ENCODE measurements at regions not wholly inside any gene's neighbourhood (a gene's known extent, or its start where the extent isn't known, plus 50 kb on each side); places are given as distances from the start of the nearest gene placed in this dataset.

DNA sequence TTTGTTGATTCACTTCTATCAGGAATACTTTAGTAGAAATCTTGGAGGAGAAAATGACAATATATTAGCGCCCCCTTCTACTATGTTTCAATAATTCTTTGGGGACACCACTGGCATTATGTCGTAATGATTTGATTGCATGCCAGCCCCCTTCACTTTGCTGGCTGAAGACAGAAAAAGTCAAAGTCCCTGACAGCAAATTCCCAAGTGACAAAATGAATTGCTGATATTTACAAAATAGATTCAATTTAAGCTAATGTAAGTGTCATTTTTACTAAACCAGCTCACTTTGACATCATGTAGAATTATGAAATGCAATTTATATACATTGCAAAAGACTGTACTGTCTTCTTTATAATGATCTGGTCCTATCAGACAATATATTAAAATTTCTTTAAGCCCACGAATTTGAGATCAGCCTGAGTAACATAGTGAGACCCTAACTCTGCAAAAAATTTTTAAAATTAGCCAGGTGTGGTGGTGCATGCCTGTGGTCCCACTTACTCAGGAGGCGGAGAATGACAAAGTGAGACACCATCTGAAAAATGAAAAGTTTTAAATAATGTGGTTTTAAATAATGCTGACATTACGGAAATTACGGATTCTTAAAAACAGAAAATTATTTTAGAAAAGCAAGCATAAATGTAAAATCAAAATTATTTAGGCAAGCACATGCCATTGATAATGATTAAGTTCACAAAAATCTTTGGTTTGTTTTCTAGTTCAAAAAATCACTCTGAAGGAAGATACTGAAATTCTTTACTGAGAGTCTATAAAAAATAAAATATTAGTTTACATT, 520.1 kb upstream of the PKDCC start:
- 70% methylated on average over 2 of the region's 6 CpGs for WGBS (ENCODE audit: insufficient coverage)
- Histone ChIP-seq H3K27me3 (ENCODE audit: control insufficient read depth, insufficient read depth, low read length) (no peaks in the 10 kb centered on the region), H3K4me1 (ENCODE audit: control insufficient read depth, insufficient read depth, low read length) (no peaks in the 10 kb centered on the region), H3K27ac (ENCODE audit: low read length) (no peak overlapping the region), H3K36me3 (ENCODE audit: control insufficient read depth, insufficient read depth, low read length) (no peaks in the 10 kb centered on the region), H3K4me3 (ENCODE audit: low read length) (no peak overlapping the region), H3K9me3 (replicated peaks; ENCODE audit: control insufficient read depth, low read depth, low read length) (no peaks in the 10 kb centered on the region)
- no peak for DNase-seq

DNA sequence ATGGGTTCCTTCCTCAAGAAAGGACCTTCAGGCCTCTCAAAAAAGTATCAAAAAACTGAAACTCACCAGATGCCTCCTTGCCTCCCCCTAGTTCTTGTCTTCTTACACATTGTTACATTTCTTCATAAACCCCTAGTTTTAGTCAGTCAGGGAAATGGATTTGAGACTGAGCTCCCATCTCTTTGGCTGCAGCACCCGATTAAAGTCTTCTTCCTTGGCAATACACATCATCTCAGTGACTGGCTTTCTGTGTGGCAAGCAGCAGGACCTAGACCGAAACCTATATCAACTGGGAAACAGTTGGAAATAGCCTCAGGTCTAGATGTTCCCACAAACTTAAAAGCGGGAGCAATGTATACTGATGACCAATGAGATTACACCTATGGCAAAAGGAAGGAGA, 512.2 kb upstream of the PKDCC start:
- Histone ChIP-seq H3K4me3 (ENCODE audit: low read length) (no peak overlapping the region), H3K4me1 (ENCODE audit: control insufficient read depth, insufficient read depth, low read length) (no peaks in the 10 kb centered on the region), H3K27ac (ENCODE audit: low read length) (no peak overlapping the region), H3K36me3 (ENCODE audit: control insufficient read depth, insufficient read depth, low read length) (no peaks in the 10 kb centered on the region), H3K27me3 (ENCODE audit: control insufficient read depth, insufficient read depth, low read length) (no peaks in the 10 kb centered on the region), H3K9me3 (replicated peaks; ENCODE audit: control insufficient read depth, low read depth, low read length) (no peaks in the 10 kb centered on the region)
- 100% methylated on average over 1 of the region's 3 CpGs for WGBS (ENCODE audit: insufficient coverage)
- DNase-seq: no peak

DNA sequence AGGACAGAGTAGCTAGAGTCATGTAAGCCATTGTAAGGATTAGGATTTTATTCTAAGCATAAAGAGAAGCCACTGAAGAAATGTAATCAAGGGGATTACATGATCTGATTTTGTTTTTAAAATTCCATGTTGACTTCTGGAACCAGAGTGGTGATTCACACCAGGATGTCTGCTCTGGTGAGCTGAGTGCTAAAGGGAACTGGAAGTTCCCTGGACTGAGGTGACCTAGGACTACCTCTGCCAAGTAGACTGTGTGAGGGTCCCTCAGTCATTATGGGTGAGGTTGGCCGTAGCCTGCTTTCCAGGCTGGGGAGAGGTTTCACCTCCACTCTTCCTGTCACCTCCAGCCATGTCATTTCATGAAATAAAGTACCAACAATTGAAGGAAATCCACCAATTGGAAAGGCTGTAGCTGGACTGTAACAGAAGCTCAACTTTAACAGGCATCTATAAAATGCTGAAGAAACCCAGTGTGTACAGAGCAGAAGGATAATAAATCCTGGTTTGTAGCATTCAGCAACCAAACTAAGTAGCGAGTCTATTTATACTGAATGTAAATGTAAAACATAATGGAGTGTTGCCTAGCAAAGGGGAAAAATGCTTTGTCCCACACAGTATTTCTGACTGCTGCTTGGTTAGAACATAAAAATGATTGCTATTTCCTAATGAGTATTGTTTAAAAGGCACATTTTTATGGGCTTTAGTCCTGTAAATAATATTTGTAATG, 507.4 kb upstream of the PKDCC start:
- WGBS (ENCODE audit: insufficient coverage): no CpG with 5 or more reads among the region's 2 CpGs
- DNase-seq: peak; percentile 6
- Histone ChIP-seq H3K36me3 (ENCODE audit: control insufficient read depth, insufficient read depth, low read length) (no peaks in the 10 kb centered on the region), H3K4me1 (ENCODE audit: control insufficient read depth, insufficient read depth, low read length) (no peaks in the 10 kb centered on the region), H3K4me3 (ENCODE audit: low read length) (no peak overlapping the region), H3K9me3 (replicated peaks; ENCODE audit: control insufficient read depth, low read depth, low read length) (no peaks in the 10 kb centered on the region), H3K27me3 (ENCODE audit: control insufficient read depth, insufficient read depth, low read length) (no peaks in the 10 kb centered on the region), H3K27ac (ENCODE audit: low read length) (no peak overlapping the region)

DNA sequence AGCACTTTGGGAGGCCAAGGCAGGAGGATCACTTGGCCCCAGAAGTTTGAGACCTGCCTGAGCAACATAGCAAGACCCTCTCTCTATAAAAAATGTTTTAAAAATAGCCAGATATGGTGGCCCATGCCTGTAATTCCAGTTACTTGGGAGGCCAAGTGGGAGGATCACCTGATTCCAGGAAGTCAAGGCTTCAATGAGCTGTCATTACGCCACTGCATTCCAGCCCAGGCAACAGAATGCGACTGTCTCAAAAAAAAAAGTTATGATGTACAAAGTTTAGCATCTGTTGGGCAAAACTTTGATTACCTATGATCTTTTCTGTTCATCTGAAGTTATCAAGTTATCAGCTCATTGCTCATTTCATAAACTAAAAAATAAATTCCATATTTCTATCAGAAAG, 504.1 kb upstream of the PKDCC start:
- Histone ChIP-seq H3K36me3 (ENCODE audit: control insufficient read depth, insufficient read depth, low read length) (no peaks in the 10 kb centered on the region), H3K4me1 (ENCODE audit: control insufficient read depth, insufficient read depth, low read length) (no peaks in the 10 kb centered on the region), H3K27ac (ENCODE audit: low read length) (no peak overlapping the region), H3K4me3 (ENCODE audit: low read length) (no peak overlapping the region), H3K27me3 (ENCODE audit: control insufficient read depth, insufficient read depth, low read length) (no peaks in the 10 kb centered on the region), H3K9me3 (replicated peaks; ENCODE audit: control insufficient read depth, low read depth, low read length) (no peaks in the 10 kb centered on the region)
- DNase-seq: no peak
- WGBS (ENCODE audit: insufficient coverage): 94% methylated on average over 2 of the region's 2 CpGs

DNA sequence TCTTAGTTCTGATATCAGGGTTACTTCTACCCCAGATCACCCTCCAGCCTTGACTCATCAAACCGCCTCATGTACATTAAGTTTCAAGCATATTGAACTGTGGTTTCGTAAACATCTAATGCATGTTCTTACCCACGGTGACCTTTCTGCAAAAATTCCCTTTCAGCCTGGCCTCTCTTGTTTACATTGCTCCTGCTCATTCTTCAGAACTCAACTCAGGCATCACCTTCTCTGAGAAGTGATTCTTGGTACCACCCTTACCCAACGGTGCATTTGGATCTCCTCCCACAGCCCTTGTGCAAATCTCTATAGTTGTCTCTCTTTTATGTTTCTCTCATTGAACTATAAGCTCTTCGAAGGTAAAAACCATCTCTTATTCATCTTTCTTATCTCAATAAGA, 503.1 kb upstream of the PKDCC start:
- no peaks in the 10 kb centered on the region for H3K36me3 ChIP-seq (ENCODE audit: control insufficient read depth, insufficient read depth, low read length)
- WGBS (ENCODE audit: insufficient coverage): 99% methylated on average over 4 of the region's 5 CpGs
- no peaks in the 10 kb centered on the region for H3K4me1 ChIP-seq (ENCODE audit: control insufficient read depth, insufficient read depth, low read length)
- H3K27me3 ChIP-seq (ENCODE audit: control insufficient read depth, insufficient read depth, low read length): no peaks in the 10 kb centered on the region
- no peak overlapping the region for H3K4me3 ChIP-seq (ENCODE audit: low read length)
- DNase-seq: no peak
- H3K27ac ChIP-seq (ENCODE audit: low read length): no peak overlapping the region
- no peaks in the 10 kb centered on the region for H3K9me3 ChIP-seq (replicated peaks; ENCODE audit: control insufficient read depth, low read depth, low read length)

DNA sequence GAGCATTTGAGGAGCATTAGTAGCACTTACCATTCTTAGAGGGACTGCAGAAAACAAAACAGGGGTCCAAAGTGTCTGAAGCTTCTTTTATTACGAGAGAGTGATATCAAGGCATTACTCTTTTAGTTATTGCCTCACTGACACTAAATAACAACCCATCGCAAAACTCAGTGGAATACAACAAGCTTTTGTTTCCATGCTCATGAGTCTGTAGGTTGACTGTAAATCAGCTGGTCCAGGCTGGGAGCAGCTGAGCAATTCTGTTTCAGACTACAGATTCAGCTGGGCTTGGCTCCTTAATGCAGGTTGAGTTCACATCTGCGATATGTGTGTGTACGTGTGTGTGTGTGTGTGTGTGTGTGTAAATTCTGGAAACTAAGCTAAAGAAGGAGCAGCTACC, 501.8 kb upstream of the PKDCC start:
- H3K4me3 ChIP-seq (ENCODE audit: low read length): no peak overlapping the region
- no peak overlapping the region for H3K27ac ChIP-seq (ENCODE audit: low read length)
- no peaks in the 10 kb centered on the region for H3K36me3 ChIP-seq (ENCODE audit: control insufficient read depth, insufficient read depth, low read length)
- H3K27me3 ChIP-seq (ENCODE audit: control insufficient read depth, insufficient read depth, low read length): no peaks in the 10 kb centered on the region
- no peak for DNase-seq
- no peaks in the 10 kb centered on the region for H3K4me1 ChIP-seq (ENCODE audit: control insufficient read depth, insufficient read depth, low read length)
- WGBS (ENCODE audit: insufficient coverage): no CpG with 5 or more reads among the region's 4 CpGs
- no peaks in the 10 kb centered on the region for H3K9me3 ChIP-seq (replicated peaks; ENCODE audit: control insufficient read depth, low read depth, low read length)

DNA sequence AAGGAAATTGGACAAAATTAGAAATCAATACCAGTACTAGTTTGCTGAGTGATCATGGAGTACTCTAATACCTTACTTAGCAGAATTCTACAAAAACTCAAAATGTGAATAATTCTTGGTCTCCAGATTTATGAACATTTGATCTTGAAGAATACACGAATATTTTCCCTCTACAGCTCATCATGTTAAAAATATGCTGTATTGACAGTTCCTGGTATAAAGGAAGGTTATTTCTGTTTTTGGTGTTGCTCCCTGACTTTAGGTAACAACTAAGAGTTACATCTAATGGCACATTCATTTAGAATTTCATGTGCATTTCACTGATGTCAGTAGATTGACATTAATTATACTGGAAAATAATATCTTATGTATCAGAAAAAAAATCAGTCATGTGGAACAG, 479.2 kb upstream of the PKDCC start:
- Histone ChIP-seq H3K4me3 (ENCODE audit: low read length) (no peak overlapping the region), H3K4me1 (ENCODE audit: control insufficient read depth, insufficient read depth, low read length) (no peaks in the 10 kb centered on the region), H3K27me3 (ENCODE audit: control insufficient read depth, insufficient read depth, low read length) (no peaks in the 10 kb centered on the region), H3K9me3 (replicated peaks; ENCODE audit: control insufficient read depth, low read depth, low read length) (no peaks in the 10 kb centered on the region), H3K36me3 (ENCODE audit: control insufficient read depth, insufficient read depth, low read length) (no peaks in the 10 kb centered on the region), H3K27ac (ENCODE audit: low read length) (no peak overlapping the region)
- no CpG with 5 or more reads among the region's 1 CpG for WGBS (ENCODE audit: insufficient coverage)
- DNase-seq: no peak

DNA sequence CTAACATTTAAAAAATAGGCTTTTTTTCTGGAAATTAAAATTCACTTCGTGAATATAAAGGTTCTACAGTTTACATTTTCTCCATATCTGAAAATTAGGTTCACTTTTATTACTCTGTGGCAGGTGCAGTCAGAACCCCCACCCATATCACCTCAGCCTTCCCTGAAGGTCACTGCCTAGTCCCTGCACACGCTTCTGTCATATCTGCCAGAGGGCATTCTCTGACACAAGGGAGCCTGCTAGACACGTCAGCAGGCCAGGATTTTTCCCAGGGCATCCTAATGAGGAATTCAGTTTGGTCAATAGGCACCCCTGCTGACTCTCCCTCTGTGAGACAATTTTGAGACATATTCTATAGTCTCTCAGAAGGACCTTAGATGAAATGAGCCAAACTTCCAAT, 475.7 kb upstream of the PKDCC start:
- Histone ChIP-seq H3K27ac (ENCODE audit: low read length) (no peak overlapping the region), H3K27me3 (ENCODE audit: control insufficient read depth, insufficient read depth, low read length) (no peaks in the 10 kb centered on the region), H3K4me1 (ENCODE audit: control insufficient read depth, insufficient read depth, low read length) (no peaks in the 10 kb centered on the region), H3K9me3 (replicated peaks; ENCODE audit: control insufficient read depth, low read depth, low read length) (no peaks in the 10 kb centered on the region), H3K36me3 (ENCODE audit: control insufficient read depth, insufficient read depth, low read length) (no peaks in the 10 kb centered on the region), H3K4me3 (ENCODE audit: low read length) (no peak overlapping the region)
- 89% methylated on average over 1 of the region's 3 CpGs for WGBS (ENCODE audit: insufficient coverage)
- no peak for DNase-seq

DNA sequence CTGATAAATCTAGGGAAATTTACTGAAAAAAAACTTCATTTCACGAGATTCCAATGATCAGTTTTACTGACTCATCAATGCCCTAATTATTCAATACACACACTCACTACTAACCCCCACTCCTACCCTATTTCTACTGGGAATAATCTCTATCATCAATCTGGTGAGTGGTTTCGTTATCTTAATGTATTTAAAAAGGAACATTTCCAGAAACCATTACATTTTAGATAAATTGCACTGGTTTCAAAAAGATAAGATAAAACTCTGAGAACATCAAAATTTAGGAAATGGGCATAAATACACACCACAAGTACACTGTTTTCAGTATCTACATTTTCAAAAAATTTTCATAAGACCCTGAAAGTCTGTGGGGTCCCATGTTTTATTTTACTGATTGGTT, 471.4 kb upstream of the PKDCC start:
- Histone ChIP-seq H3K4me3 (ENCODE audit: low read length) (no peak overlapping the region), H3K9me3 (replicated peaks; ENCODE audit: control insufficient read depth, low read depth, low read length) (no peaks in the 10 kb centered on the region), H3K36me3 (ENCODE audit: control insufficient read depth, insufficient read depth, low read length) (no peaks in the 10 kb centered on the region), H3K27me3 (ENCODE audit: control insufficient read depth, insufficient read depth, low read length) (no peaks in the 10 kb centered on the region), H3K4me1 (ENCODE audit: control insufficient read depth, insufficient read depth, low read length) (no peaks in the 10 kb centered on the region), H3K27ac (ENCODE audit: low read length) (no peak overlapping the region)
- DNase-seq: no peak
- no CpG with 5 or more reads among the region's 2 CpGs for WGBS (ENCODE audit: insufficient coverage)

DNA sequence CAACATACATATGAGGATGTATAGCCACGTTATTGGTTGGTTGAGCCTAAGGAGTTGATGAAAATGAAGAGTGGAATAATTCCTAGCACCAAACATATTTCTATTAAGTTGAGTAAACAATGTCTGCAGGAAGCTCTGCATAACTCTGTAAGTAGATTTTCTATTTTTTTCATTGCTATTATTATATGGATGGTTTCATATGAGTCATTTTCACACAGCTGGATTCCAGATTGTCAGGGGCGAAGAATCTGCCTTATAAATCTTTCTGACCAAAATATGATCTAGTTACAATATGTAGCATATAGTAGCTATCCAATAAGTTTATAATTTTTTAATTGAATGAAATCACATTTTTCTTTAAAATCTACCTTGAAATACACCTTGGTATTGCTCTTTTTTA, 468.0 kb upstream of the PKDCC start:
- Histone ChIP-seq H3K4me1 (ENCODE audit: control insufficient read depth, insufficient read depth, low read length) (no peaks in the 10 kb centered on the region), H3K27ac (ENCODE audit: low read length) (no peak overlapping the region), H3K4me3 (ENCODE audit: low read length) (no peak overlapping the region), H3K9me3 (replicated peaks; ENCODE audit: control insufficient read depth, low read depth, low read length) (peaks cover 2% of the 10 kb centered on the region), H3K27me3 (ENCODE audit: control insufficient read depth, insufficient read depth, low read length) (no peaks in the 10 kb centered on the region), H3K36me3 (ENCODE audit: control insufficient read depth, insufficient read depth, low read length) (no peaks in the 10 kb centered on the region)
- peak; percentile 61 for DNase-seq
- WGBS (ENCODE audit: insufficient coverage): no CpG with 5 or more reads among the region's 2 CpGs

Measured in muscle of leg (tissue), 3 donors.